Osteoblast (primary cell): ENCODE measurements at regions not wholly inside any gene's neighbourhood (a gene's known extent, or its start where the extent isn't known, plus 50 kb on each side); places are given as distances from the start of the nearest gene placed in this dataset.

ENCODE experiments used
- DNase-seq: peaks from one replicate; pipeline ENCODE4 v3.0.0; 2011; ENCODE audit warnings: low spot score, mixed read lengths; ENCODE audit not compliant: insufficient read length; ENCODE audit errors: missing footprints
- H2AFZ ChIP-seq: 2 replicates; pipeline ENCODE4 v1.6.0; 2011; ENCODE audit warnings: mild to moderate bottlenecking, low read length
- H3K27ac ChIP-seq: 2 replicates; pipeline ENCODE4 v1.5.1; 2011; ENCODE audit warnings: mild to moderate bottlenecking, low read depth, low read length, moderate library complexity
- H3K27me3 ChIP-seq: 2 replicates; pipeline ENCODE4 v1.6.0; 2012; ENCODE audit warnings: mild to moderate bottlenecking, control low read depth, inconsistent platforms, low read length, moderate library complexity; ENCODE audit not compliant: insufficient read depth
- H3K36me3 ChIP-seq: 2 replicates; pipeline ENCODE4 v1.5.1; 2011; ENCODE audit warnings: mild to moderate bottlenecking, low read length, control low read depth, moderate library complexity; ENCODE audit not compliant: insufficient read depth
- H3K4me1 ChIP-seq: 2 replicates; pipeline ENCODE4 v1.5.1; 2011; ENCODE audit warnings: mild to moderate bottlenecking, low read length, control low read depth, moderate library complexity; ENCODE audit not compliant: insufficient read depth
- H3K4me2 ChIP-seq: 2 replicates; pipeline ENCODE4 v1.6.0; 2011; ENCODE audit warnings: mild to moderate bottlenecking, low read length; ENCODE audit not compliant: insufficient read depth
- H3K4me3 ChIP-seq: fragments of 200-600 bp; sonication (generic); 3 replicates; pipeline ENCODE4 v1.5.1; 2012; ENCODE audit warnings: mild to moderate bottlenecking, low read length, inconsistent platforms; ENCODE audit not compliant: insufficient read depth
- H3K79me2 ChIP-seq: 2 replicates; pipeline ENCODE4 v1.6.0; 2012; ENCODE audit warnings: mild to moderate bottlenecking, low read length, control low read depth, inconsistent platforms; ENCODE audit not compliant: insufficient read depth
- H3K9me3 ChIP-seq: 2 replicates; pipeline ENCODE4 v1.5.1; 2011; ENCODE audit warnings: low read depth, low read length, control low read depth
- H4K20me1 ChIP-seq: 2 replicates; pipeline ENCODE4 v1.6.0; 2012; ENCODE audit warnings: mild to moderate bottlenecking, low read length, control low read depth; ENCODE audit not compliant: insufficient read depth
- CTCF ChIP-seq: IDR thresholded peaks from 2 replicates; pipeline ENCODE4 v1.5.1; 2011; ENCODE audit warnings: mild to moderate bottlenecking, low read depth, low read length, moderate library complexity; ENCODE audit errors: extremely low read depth

DNA sequence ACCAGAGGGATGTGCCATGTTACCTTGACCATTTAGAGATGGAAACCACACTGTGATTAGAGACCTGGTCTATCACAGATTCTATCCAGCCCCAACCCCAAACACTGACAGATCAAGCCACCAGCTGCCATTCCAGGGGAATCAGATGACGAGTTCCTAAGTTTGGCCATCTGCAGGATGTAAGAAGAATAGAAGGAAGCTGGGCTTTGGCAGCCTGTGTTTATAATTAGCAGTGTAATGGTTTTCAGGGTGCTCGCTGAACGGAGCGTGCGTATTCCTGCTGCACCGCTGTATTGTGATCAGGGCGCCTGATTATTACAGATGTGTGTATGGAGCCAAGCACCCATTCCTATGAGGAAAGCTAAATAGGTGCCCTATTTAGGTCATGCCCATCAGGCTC is 138.1 kb downstream of the LRRC30 start:
- H3K27ac ChIP-seq: no peak overlapping the region

DNA sequence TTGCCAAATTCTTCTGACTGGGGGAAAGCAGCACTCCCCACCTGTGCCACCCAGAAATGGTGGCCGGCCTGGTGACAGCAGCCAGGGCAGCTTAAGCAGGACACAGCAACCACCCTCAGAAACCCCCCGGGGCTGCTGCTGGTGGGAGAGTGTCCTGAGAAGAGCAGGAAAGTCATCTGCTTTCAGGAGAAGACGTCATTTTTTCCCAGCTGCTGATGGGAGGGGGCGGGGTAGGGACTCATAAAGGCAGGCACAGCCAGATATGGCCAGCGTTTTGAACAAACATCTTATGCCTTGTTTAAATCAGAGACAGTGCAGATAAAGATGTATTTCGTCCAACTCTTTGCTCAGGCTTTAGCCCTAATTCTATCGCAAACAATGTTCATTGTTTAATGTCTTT is 139.5 kb downstream of the LRRC30 start:
- no peaks in the 10 kb centered on the region for H4K20me1 ChIP-seq
- no peak for DNase-seq
- H3K9me3 ChIP-seq: no peaks in the 10 kb centered on the region
- H3K36me3 ChIP-seq: no peaks in the 10 kb centered on the region
- no peaks in the 10 kb centered on the region for H3K4me1 ChIP-seq
- no peak overlapping the region for H2AFZ ChIP-seq
- no peak overlapping the region for H3K27ac ChIP-seq
- TF ChIP-seq CTCF: no peak
- H3K79me2 ChIP-seq: no peaks in the 10 kb centered on the region
- H3K4me3 ChIP-seq: no peak overlapping the region
- H3K4me2 ChIP-seq: no peak overlapping the region
- H3K27me3 ChIP-seq: no peaks in the 10 kb centered on the region

More for the DNA sequence above, 138.1 kb downstream of the LRRC30 start:
- Histone ChIP-seq H3K4me3 (no peak overlapping the region), H4K20me1 (no peaks in the 10 kb centered on the region), H2AFZ (no peak overlapping the region), H3K36me3 (no peaks in the 10 kb centered on the region), H3K9me3 (no peaks in the 10 kb centered on the region), H3K79me2 (no peaks in the 10 kb centered on the region), H3K4me2 (no peak overlapping the region), H3K27me3 (no peaks in the 10 kb centered on the region), H3K4me1 (no peaks in the 10 kb centered on the region)
- no peak for DNase-seq
- no peak for TF ChIP-seq CTCF

GRCh38 chr18:7370802-7371201 is 139.9 kb downstream of the LRRC30 start:
- no peaks in the 10 kb centered on the region for H4K20me1 ChIP-seq
- no peaks in the 10 kb centered on the region for H3K27me3 ChIP-seq
- no peaks in the 10 kb centered on the region for H3K79me2 ChIP-seq
- no peak for DNase-seq
- H3K4me2 ChIP-seq: no peak overlapping the region
- no peaks in the 10 kb centered on the region for H3K9me3 ChIP-seq
- TF ChIP-seq CTCF: no peak
- no peak overlapping the region for H3K4me3 ChIP-seq
- H3K36me3 ChIP-seq: no peaks in the 10 kb centered on the region
- no peak overlapping the region for H2AFZ ChIP-seq
- H3K27ac ChIP-seq: no peak overlapping the region
- H3K4me1 ChIP-seq: no peaks in the 10 kb centered on the region

GRCh38 chr18:7373441-7373840 is 142.6 kb downstream of the LRRC30 start:
- H3K27ac ChIP-seq: no peak overlapping the region
- H3K9me3 ChIP-seq: no peaks in the 10 kb centered on the region
- no peak overlapping the region for H3K4me2 ChIP-seq
- H2AFZ ChIP-seq: no peak overlapping the region
- no peaks in the 10 kb centered on the region for H3K79me2 ChIP-seq
- no peak for DNase-seq
- no peaks in the 10 kb centered on the region for H3K36me3 ChIP-seq
- H4K20me1 ChIP-seq: no peaks in the 10 kb centered on the region
- H3K4me3 ChIP-seq: no peak overlapping the region
- no peaks in the 10 kb centered on the region for H3K27me3 ChIP-seq
- no peaks in the 10 kb centered on the region for H3K4me1 ChIP-seq
- TF ChIP-seq CTCF: no peak
